ENCODE measurements at regions not wholly inside any gene's neighbourhood (a gene's known extent, or its start where the extent isn't known, plus 50 kb on each side); places are given as distances from the start of the nearest gene placed in this dataset.

DNA sequence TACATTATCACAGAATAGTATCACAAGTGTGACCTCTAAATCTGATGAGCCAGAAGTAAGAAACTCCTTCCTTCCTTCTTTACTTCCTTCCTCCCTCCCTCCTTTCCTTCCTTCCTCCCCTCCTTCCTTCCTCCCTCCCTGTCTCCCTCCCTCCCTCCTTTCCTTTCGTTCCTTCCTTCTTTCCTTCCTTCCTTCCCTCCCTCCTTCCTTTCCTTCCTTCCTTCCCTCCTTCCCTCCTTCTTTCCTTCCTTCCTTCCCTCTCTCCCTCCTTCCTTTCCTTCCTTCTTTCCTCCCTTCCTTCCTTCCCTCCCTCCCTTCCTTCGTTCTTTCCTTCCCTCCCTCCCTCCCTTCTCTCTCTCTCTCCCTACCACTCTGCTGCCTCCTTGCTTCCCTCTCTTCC, 359.2 kb downstream of the OSR1 start:
- TF ChIP-seq, protein P1, sequence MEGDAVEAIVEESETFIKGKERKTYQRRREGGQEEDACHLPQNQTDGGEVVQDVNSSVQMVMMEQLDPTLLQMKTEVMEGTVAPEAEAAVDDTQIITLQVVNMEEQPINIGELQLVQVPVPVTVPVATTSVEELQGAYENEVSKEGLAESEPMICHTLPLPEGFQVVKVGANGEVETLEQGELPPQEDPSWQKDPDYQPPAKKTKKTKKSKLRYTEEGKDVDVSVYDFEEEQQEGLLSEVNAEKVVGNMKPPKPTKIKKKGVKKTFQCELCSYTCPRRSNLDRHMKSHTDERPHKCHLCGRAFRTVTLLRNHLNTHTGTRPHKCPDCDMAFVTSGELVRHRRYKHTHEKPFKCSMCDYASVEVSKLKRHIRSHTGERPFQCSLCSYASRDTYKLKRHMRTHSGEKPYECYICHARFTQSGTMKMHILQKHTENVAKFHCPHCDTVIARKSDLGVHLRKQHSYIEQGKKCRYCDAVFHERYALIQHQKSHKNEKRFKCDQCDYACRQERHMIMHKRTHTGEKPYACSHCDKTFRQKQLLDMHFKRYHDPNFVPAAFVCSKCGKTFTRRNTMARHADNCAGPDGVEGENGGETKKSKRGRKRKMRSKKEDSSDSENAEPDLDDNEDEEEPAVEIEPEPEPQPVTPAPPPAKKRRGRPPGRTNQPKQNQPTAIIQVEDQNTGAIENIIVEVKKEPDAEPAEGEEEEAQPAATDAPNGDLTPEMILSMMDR (IDR thresholded peaks at IDR 0.05) = no peak
- TF ChIP-seq POLR2A (IDR thresholded peaks at IDR 0.05) (no peak), EP300 (IDR thresholded peaks at IDR 0.05; ENCODE audit: low read depth) (no peak), POLR2AphosphoS5 (IDR thresholded peaks at IDR 0.05) (no peak)
